ENCODE measurements at regions not wholly inside any gene's neighbourhood (a gene's known extent, or its start where the extent isn't known, plus 50 kb on each side); places are given as distances from the start of the nearest gene placed in this dataset.

DNA sequence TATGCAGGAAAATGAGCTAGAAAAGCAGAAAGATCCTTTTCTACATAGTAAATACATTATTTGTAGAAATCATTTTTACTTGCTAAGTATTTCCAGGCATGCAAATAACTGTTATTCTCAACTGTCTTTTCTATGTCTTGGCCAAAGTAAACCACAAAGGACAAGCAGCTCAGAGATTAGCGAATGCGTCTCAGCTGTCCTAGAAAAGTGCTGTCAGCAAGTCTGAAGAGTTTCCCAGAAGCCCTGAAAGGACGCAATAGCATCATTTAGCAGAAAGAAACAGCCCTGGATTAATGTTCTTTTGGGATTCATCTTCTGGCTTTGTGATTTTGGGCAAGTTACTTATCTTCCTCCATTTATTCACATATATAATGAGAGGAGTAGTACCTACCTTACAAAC is 100.3 kb downstream of the ZIC1 start:
- no peak overlapping the region for H2AFZ ChIP-seq (ENCODE audit: control insufficient read depth, low read depth, low read length)
- FAIRE-seq (no peak), DNase-seq (ENCODE audit: low read depth, low spot score) (no peak), ATAC-seq (no peak)
- CTCF ChIA-PET = interaction anchor here (1.2 kb wide), 1 partner anchor 11 kb away, joined by 3 read pairs; no protein-coding TSS in a partner anchor
- no peak overlapping the region for H3K27ac ChIP-seq (ENCODE audit: control insufficient read depth, insufficient read depth)
- in situ Hi-C loops (cut with MboI) (no loop called here), intact Hi-C loops (cut with micrococcal nuclease; ENCODE audit: unreplicated experiment) (no loop called here)
- no peaks in the 10 kb centered on the region for H3K36me3 ChIP-seq (ENCODE audit: control insufficient read depth in 2 of 2, insufficient read depth in 2 of 2, low read length in 1 of 2)
- H3K9ac ChIP-seq (ENCODE audit: control insufficient read depth, insufficient read depth, low read length) = no peak overlapping the region
- POLR2A ChIA-PET = no interaction called here
- RAD21 ChIA-PET (ENCODE audit: unreplicated experiment) = no interaction called here
- 58% methylated on average over 3 of the region's 3 CpGs for WGBS (ENCODE audit: insufficient coverage, insufficient replicate concordance, low lambda C conversion rate, missing lambda C conversion rate)
- H3K9me3 ChIP-seq (replicated peaks; ENCODE audit: control insufficient read depth, insufficient read depth, low read length) = no peaks in the 10 kb centered on the region
- H4K20me1 ChIP-seq (ENCODE audit: control insufficient read depth, insufficient read depth) = no peaks in the 10 kb centered on the region
- H3K27me3 ChIP-seq (replicated peaks in 1 of 2; ENCODE audit: control insufficient read depth in 2 of 2, insufficient read depth in 2 of 2, low read length in 1 of 2) = no peaks in the 10 kb centered on the region
- no peaks in the 10 kb centered on the region for H3K4me1 ChIP-seq (ENCODE audit: control insufficient read depth, insufficient read depth, low read length)
- H3K4me2 ChIP-seq (ENCODE audit: control insufficient read depth, insufficient read depth) = no peak overlapping the region
- H3K4me3 ChIP-seq = no peak overlapping the region
- H3K79me2 ChIP-seq (ENCODE audit: control insufficient read depth, insufficient read depth, low read length) = no peaks in the 10 kb centered on the region
- SMC1A ChIA-PET (ENCODE audit: uncharacterized antibody, unreplicated experiment) = no interaction called here
- no TSS peak for BruUV-seq (replicated peaks)
- TF ChIP-seq, protein P1, sequence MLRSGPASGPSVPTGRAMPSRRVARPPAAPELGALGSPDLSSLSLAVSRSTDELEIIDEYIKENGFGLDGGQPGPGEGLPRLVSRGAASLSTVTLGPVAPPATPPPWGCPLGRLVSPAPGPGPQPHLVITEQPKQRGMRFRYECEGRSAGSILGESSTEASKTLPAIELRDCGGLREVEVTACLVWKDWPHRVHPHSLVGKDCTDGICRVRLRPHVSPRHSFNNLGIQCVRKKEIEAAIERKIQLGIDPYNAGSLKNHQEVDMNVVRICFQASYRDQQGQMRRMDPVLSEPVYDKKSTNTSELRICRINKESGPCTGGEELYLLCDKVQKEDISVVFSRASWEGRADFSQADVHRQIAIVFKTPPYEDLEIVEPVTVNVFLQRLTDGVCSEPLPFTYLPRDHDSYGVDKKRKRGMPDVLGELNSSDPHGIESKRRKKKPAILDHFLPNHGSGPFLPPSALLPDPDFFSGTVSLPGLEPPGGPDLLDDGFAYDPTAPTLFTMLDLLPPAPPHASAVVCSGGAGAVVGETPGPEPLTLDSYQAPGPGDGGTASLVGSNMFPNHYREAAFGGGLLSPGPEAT (IDR thresholded peaks at IDR 0.05; ENCODE audit: low read depth) = no peak
- TF ChIP-seq IKZF1 (conservative IDR thresholded peaks at IDR 0.05) (no peak), ZNF622 (IDR thresholded peaks at IDR 0.05) (no peak), ZNF687 (IDR thresholded peaks at IDR 0.05) (no peak), SMAD1 (IDR thresholded peaks at IDR 0.05; ENCODE audit: low read depth, partially characterized antibody) (no peak), SRF (IDR thresholded peaks at IDR 0.05; ENCODE audit: low read depth in 2 of 2, low read length in 2 of 2) (no peak), KDM1A (IDR thresholded peaks at IDR 0.05; ENCODE audit: borderline replicate concordance) (no peak), JUNB (IDR thresholded peaks at IDR 0.05) (no peak), CBX3 (IDR thresholded peaks at IDR 0.05; ENCODE audit: borderline replicate concordance, low read depth) (no peak), ESRRA (IDR thresholded peaks at IDR 0.05; ENCODE audit: low read length) (no peak), MAX (IDR thresholded peaks at IDR 0.05; ENCODE audit: low read depth, low read length) (no peak), NFXL1 (IDR thresholded peaks at IDR 0.05; ENCODE audit: borderline replicate concordance) (no peak), FOXK2 (IDR thresholded peaks at IDR 0.05) (no peak), BACH1 (IDR thresholded peaks at IDR 0.05; ENCODE audit: borderline replicate concordance) (no peak), ETV6 (conservative IDR thresholded peaks at IDR 0.05 in 1 of 2, IDR thresholded peaks at IDR 0.05 in 1 of 2; ENCODE audit: borderline replicate concordance in 1 of 2, low read depth in 1 of 2) (no peak)
- TF ChIP-seq, protein P2, sequence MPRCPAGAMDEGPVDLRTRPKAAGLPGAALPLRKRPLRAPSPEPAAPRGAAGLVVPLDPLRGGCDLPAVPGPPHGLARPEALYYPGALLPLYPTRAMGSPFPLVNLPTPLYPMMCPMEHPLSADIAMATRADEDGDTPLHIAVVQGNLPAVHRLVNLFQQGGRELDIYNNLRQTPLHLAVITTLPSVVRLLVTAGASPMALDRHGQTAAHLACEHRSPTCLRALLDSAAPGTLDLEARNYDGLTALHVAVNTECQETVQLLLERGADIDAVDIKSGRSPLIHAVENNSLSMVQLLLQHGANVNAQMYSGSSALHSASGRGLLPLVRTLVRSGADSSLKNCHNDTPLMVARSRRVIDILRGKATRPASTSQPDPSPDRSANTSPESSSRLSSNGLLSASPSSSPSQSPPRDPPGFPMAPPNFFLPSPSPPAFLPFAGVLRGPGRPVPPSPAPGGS (IDR thresholded peaks at IDR 0.05; ENCODE audit: borderline replicate concordance, insufficient read depth, low read depth, low read length, poor library complexity, severe bottlenecking) = no peak
- TF ChIP-seq, protein P3, sequence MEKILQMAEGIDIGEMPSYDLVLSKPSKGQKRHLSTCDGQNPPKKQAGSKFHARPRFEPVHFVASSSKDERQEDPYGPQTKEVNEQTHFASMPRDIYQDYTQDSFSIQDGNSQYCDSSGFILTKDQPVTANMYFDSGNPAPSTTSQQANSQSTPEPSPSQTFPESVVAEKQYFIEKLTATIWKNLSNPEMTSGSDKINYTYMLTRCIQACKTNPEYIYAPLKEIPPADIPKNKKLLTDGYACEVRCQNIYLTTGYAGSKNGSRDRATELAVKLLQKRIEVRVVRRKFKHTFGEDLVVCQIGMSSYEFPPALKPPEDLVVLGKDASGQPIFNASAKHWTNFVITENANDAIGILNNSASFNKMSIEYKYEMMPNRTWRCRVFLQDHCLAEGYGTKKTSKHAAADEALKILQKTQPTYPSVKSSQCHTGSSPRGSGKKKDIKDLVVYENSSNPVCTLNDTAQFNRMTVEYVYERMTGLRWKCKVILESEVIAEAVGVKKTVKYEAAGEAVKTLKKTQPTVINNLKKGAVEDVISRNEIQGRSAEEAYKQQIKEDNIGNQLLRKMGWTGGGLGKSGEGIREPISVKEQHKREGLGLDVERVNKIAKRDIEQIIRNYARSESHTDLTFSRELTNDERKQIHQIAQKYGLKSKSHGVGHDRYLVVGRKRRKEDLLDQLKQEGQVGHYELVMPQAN (conservative IDR thresholded peaks at IDR 0.05) = no peak
